Testis (tissue), 2 donors: ENCODE measurements at regions not wholly inside any gene's neighbourhood (a gene's known extent, or its start where the extent isn't known, plus 50 kb on each side); places are given as distances from the start of the nearest gene placed in this dataset.

Source experiments
- DNase-seq: peaks from one replicate; pipeline ENCODE4 v3.0.0-alpha.2; 2019
- H3K27ac ChIP-seq, 2 donors: fragments of 200-600 bp; sonication (generic); one replicate each; pipeline ENCODE4 v1.5.1; 2019
- H3K27me3 ChIP-seq: fragments of 200-600 bp; sonication (generic); one replicate; pipeline ENCODE4 v1.5.1; 2019
- H3K36me3 ChIP-seq: fragments of 200-600 bp; sonication (generic); one replicate; pipeline ENCODE4 v1.5.1; 2017; ENCODE audit warnings: low read depth; ENCODE audit errors: missing control alignments
- H3K4me1 ChIP-seq: fragments of 200-600 bp; sonication (generic); one replicate; pipeline ENCODE4 v1.5.1; 2019
- H3K4me3 ChIP-seq, 2 donors: fragments of 200-600 bp; sonication (generic); one replicate each; pipeline ENCODE4 v1.5.1; 2017 to 2019
- H3K9me3 ChIP-seq: fragments of 200-600 bp; sonication (generic); one replicate; pipeline ENCODE4 v1.5.1; 2017
- POLR2A ChIP-seq: fragments of 450-650 bp; IDR thresholded peaks from one replicate; pipeline ENCODE4 v1.6.1; 2017; ENCODE audit warnings: antibody characterized with exemption, mild to moderate bottlenecking, moderate library complexity
- WGBS, 2 donors: methylation state at CpG; one replicate each; pipeline ENCODE4 v1.1.5; 2018; 5-methylcytosine and 5-hydroxymethylcytosine counted together
- intact Hi-C: fragments of 100-400 bp; cut with DNase I; formaldehyde crosslinking; loops from one replicate; pipeline ENCODE4 v1.15.1; 2023; ENCODE audit warnings: low total_unique reads
- TF ChIP-seq, protein P1 (sequence below), 3 experiments: fragments of 450-650 bp in 2 of 3; fragments of 200-600 bp in 1 of 3; sonication (generic) in 1 of 3; IDR thresholded peaks; one replicate each; pipeline ENCODE4 v1.5.1; 2016 to 2019; ENCODE audit warnings: antibody characterized with exemption in 3 of 3, mild to moderate bottlenecking in 2 of 3, moderate library complexity in 1 of 3

DNA sequence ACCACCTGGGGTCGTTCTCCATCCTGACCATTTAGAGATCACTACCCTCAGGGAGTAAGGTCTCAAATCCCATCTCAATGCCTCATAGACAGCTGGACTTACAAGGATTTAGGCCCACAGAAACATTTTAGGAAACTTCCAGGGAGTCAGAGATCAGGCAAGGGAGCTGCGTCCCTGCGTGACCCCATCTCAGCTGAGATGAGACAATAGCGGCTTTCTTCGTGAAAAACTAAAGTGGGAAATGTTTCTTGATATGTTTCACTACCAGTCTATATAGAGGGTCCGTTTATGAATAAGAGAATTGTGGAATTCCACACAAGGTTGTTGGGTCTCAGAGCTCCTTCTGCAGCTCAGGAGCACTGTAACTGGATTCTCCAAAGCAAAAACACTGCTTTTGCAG lies 105.1 kb downstream of the VCPKMT start:
- no peak for DNase-seq
- H3K36me3 ChIP-seq: no peaks in the 10 kb centered on the region
- no peak for TF ChIP-seq POLR2A
- TF ChIP-seq, protein P1, sequence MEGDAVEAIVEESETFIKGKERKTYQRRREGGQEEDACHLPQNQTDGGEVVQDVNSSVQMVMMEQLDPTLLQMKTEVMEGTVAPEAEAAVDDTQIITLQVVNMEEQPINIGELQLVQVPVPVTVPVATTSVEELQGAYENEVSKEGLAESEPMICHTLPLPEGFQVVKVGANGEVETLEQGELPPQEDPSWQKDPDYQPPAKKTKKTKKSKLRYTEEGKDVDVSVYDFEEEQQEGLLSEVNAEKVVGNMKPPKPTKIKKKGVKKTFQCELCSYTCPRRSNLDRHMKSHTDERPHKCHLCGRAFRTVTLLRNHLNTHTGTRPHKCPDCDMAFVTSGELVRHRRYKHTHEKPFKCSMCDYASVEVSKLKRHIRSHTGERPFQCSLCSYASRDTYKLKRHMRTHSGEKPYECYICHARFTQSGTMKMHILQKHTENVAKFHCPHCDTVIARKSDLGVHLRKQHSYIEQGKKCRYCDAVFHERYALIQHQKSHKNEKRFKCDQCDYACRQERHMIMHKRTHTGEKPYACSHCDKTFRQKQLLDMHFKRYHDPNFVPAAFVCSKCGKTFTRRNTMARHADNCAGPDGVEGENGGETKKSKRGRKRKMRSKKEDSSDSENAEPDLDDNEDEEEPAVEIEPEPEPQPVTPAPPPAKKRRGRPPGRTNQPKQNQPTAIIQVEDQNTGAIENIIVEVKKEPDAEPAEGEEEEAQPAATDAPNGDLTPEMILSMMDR (IDR thresholded peaks at IDR 0.05): no peak
- H3K27ac ChIP-seq: no peak overlapping the region
- no peaks in the 10 kb centered on the region for H3K4me1 ChIP-seq
- intact Hi-C loops: no loop called here
- WGBS, 2 donors: 82 to 85% methylated on average over 6 of the region's 6 CpGs
- no peaks in the 10 kb centered on the region for H3K9me3 ChIP-seq
- H3K27me3 ChIP-seq: no peaks in the 10 kb centered on the region
- no peak overlapping the region for H3K4me3 ChIP-seq

DNA sequence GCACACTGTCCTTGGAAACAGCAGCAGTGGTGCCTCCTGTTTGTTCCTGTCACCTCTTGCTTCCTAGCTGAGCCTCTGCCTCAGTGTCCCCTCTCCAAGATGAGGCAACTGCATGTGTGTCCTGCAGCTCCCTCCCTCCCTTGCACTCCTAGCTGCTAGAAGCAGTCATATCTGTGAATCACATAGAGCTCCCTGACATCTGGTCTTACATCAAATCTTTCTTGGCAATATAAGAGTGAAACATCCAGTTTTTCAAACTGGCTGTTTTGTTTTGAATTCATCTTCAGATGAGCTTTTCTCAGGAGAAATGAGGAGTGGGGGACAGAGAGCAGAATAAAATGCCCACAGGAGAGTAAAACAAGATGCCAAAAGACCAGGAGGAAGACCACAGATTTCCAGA lies 103.7 kb downstream of the VCPKMT start:
- H3K9me3 ChIP-seq: no peaks in the 10 kb centered on the region
- DNase-seq: no peak
- no peak overlapping the region for H3K27ac ChIP-seq
- H3K4me3 ChIP-seq: no peak overlapping the region
- no peak for TF ChIP-seq POLR2A
- TF ChIP-seq, protein P1 (IDR thresholded peaks at IDR 0.05): no peak
- H3K36me3 ChIP-seq: no peaks in the 10 kb centered on the region
- intact Hi-C loops: no loop called here
- no peaks in the 10 kb centered on the region for H3K4me1 ChIP-seq
- H3K27me3 ChIP-seq: no peaks in the 10 kb centered on the region

DNA sequence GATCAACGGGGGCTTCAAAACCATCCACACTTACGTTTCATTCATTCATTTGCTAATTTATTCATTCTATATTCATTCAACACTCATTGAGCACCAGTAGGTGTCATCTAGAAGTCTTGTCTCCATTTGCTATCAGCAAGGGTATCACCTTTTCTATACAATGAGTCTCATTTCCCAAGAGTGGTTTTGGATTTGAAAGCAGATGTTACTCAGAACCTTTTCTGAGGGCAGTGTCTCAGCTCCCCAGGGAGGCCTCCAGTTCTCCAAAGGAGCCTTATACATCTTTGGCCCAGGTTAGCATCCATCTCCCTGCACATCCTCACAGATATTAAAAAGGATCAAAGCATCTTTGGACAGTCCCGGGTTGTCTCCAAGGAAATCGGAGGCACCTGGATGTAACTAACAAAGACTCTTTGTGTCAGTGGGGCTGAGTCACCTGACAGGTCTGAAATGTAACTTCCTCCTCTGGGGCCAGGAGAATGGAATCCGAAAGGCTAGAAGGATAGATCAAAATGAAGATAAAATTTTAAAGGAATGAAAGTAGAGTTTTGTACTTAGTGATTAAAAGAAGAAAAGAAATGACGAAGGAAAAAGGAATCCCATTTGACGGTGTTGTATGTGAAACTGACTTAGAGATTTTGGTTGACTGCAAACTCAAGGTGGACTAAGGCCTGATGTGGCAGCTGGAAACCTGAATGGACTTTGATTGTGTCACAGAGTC lies 103.0 kb downstream of the VCPKMT start:
- Histone ChIP-seq H3K4me1 (no peaks in the 10 kb centered on the region), H3K27ac (no peak overlapping the region), H3K27me3 (no peaks in the 10 kb centered on the region), H3K9me3 (no peaks in the 10 kb centered on the region), H3K4me3 (no peak overlapping the region), H3K36me3 (no peaks in the 10 kb centered on the region)
- WGBS, 2 donors: 87% methylated on average over 7 of the region's 7 CpGs
- intact Hi-C loops: no loop called here
- no peak for TF ChIP-seq POLR2A
- TF ChIP-seq, protein P1 (IDR thresholded peaks at IDR 0.05): no peak
- no peak for DNase-seq

DNA sequence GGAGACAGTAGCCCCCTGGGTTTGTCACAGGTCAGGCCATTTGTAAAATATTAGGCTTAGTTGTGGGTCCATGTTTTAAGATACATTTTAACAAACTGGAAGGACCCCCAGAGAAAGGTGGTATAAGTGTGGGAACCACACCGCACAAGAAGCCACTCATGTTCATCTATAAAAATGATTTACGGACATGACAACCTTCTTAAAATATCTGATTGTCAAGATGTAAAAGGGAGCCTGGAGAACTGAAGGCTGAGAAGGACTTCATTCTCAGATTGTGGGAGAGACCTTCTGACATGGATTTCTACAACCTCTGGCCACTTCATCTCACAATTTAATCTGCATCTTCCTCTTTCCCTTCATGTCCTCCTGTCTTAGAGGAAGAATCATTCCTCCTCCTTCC lies 102.4 kb downstream of the VCPKMT start:
- H3K27ac ChIP-seq: no peak overlapping the region
- 52 to 64% methylated on average over 2 of the region's 2 CpGs for WGBS, 2 donors
- H3K4me3 ChIP-seq: no peak overlapping the region
- DNase-seq: no peak
- intact Hi-C loops: no loop called here
- no peaks in the 10 kb centered on the region for H3K9me3 ChIP-seq
- H3K36me3 ChIP-seq: no peaks in the 10 kb centered on the region
- TF ChIP-seq POLR2A: no peak
- TF ChIP-seq, protein P1 (IDR thresholded peaks at IDR 0.05): no peak
- no peaks in the 10 kb centered on the region for H3K27me3 ChIP-seq
- H3K4me1 ChIP-seq: no peaks in the 10 kb centered on the region

DNA sequence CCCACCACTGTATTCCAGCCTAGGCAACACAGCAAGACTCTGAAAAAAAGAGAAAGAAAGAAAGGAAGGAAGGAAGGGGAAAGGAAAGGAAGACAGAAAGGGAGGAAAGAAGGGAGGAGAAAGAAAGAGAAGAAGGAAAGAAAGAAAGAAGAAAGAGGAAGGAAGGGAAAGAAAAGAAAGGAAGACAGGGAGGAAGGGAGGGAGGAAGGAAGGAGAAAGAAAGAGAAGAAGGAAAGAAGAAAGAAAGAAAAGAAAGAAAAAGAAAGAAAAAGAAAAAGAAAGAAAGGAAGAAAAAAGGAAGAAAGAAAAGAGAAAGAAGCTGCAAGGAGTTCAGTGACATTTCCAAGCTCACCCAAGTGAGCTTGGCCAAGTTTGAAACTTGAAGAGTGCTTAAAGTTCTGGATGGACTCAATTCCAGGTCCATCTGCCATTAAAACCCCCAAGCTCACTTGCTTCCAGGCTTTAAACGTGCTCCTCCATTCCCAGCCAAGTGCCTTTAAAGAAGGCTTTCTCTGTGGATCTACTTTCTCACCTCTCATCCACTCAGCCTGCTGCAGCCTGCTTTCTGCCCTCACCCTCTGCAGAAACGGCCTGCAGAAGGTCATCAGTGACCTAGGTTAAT lies 101.5 kb downstream of the VCPKMT start:
- H3K36me3 ChIP-seq: no peaks in the 10 kb centered on the region
- no peaks in the 10 kb centered on the region for H3K9me3 ChIP-seq
- DNase-seq: no peak
- no peaks in the 10 kb centered on the region for H3K4me1 ChIP-seq
- intact Hi-C loops: no loop called here
- 65 to 66% methylated on average over 2 of the region's 2 CpGs for WGBS, 2 donors
- H3K4me3 ChIP-seq: no peak overlapping the region
- TF ChIP-seq, protein P1 (IDR thresholded peaks at IDR 0.05): no peak
- no peak for TF ChIP-seq POLR2A
- H3K27me3 ChIP-seq: no peaks in the 10 kb centered on the region
- no peak overlapping the region for H3K27ac ChIP-seq
